ENCODE measurements at regions not wholly inside any gene's neighbourhood (a gene's known extent, or its start where the extent isn't known, plus 50 kb on each side); places are given as distances from the start of the nearest gene placed in this dataset.

- TF ChIP-seq CTCF (conservative IDR thresholded peaks at IDR 0.05; ENCODE audit: low read depth, low read length) = no peak
- H3K4me3 ChIP-seq (ENCODE audit: low read depth, low read length) = no peak overlapping the region
- DNase-seq (ENCODE audit: low read depth) = no peak
Observed at GRCh38 chr1:234926559-234927311, 201.9 kb downstream of the TOMM20 start.

- no peak for TF ChIP-seq CTCF (conservative IDR thresholded peaks at IDR 0.05; ENCODE audit: low read depth, low read length)
- no peak for DNase-seq (ENCODE audit: low read depth)
- no peak overlapping the region for H3K4me3 ChIP-seq (ENCODE audit: low read depth, low read length)
Observed at GRCh38 chr1:234926264-234926558, 202.4 kb downstream of the TOMM20 start.

GRCh38 chr1:234925440-234926263, 203.0 kb downstream of the TOMM20 start:
- TF ChIP-seq CTCF (conservative IDR thresholded peaks at IDR 0.05; ENCODE audit: low read depth, low read length) = no peak
- no peak overlapping the region for H3K4me3 ChIP-seq (ENCODE audit: low read depth, low read length)

GRCh38 chr1:234924450-234925355, 203.9 kb downstream of the TOMM20 start:
- no peak for DNase-seq (ENCODE audit: low read depth)
- TF ChIP-seq CTCF (conservative IDR thresholded peaks at IDR 0.05; ENCODE audit: low read depth, low read length) = no peak
- no peak overlapping the region for H3K4me3 ChIP-seq (ENCODE audit: low read depth, low read length)

More at GRCh38 chr1:234925440-234926263, 203.0 kb downstream of the TOMM20 start:
- DNase-seq (ENCODE audit: low read depth) = peak; percentile 100

- no peak overlapping the region for H3K4me3 ChIP-seq (ENCODE audit: low read depth, low read length)
- no peak for TF ChIP-seq CTCF (conservative IDR thresholded peaks at IDR 0.05; ENCODE audit: low read depth, low read length)
- no peak for DNase-seq (ENCODE audit: low read depth)
Observed at GRCh38 chr1:234923626-234924025, 205.0 kb downstream of the TOMM20 start.

- no peak overlapping the region for H3K4me3 ChIP-seq (ENCODE audit: low read depth, low read length)
- no peak for DNase-seq (ENCODE audit: low read depth)
- no peak for TF ChIP-seq CTCF (conservative IDR thresholded peaks at IDR 0.05; ENCODE audit: low read depth, low read length)
Observed at GRCh38 chr1:234922987-234923386, 205.7 kb downstream of the TOMM20 start.

Data from epithelial cell of proximal tubule (primary cell).